Naive thymus-derived CD4-positive, alpha-beta T cell (primary cell): ENCODE measurements at regions not wholly inside any gene's neighbourhood (a gene's known extent, or its start where the extent isn't known, plus 50 kb on each side); places are given as distances from the start of the nearest gene placed in this dataset.
A peak's percentile ranks its signal among the peaks of the same experiment; 100 is the strongest.

ENCODE experiments used
- ATAC-seq: fragments of 150-1000 bp; cut with Tn5 transposase; 2 replicates; pipeline ENCODE4 v1.10.0; 2021; ENCODE audit warnings: mild to moderate bottlenecking, moderate library complexity
- CTCF ChIA-PET: fragments of 350-600 bp; sonication (Branson Sonifier 250); formaldehyde crosslinking; loops from one replicate; lab custom pipeline; 2021; ENCODE audit warnings: antibody characterized with exemption; lab: Charles Lee
- POLR2A ChIA-PET: fragments of 350-600 bp; sonication (Branson Sonifier 250); formaldehyde crosslinking; loops from one replicate; lab custom pipeline; 2021; ENCODE audit warnings: antibody characterized with exemption, inconsistent platforms; lab: Charles Lee
- DNase-seq, 9 donors: peaks; one replicate each; pipeline versions ENCODE4 v3.0.0 to v3.0.0-alpha.2; 2020 to 2022; ENCODE audit warnings: mixed read lengths in 1 of 9
- H3K27ac ChIP-seq: one replicate; pipeline ENCODE4 v1.7.0; 2013; ENCODE audit warnings: mild to moderate bottlenecking, low read depth, low read length, moderate library complexity
- H3K27me3 ChIP-seq, 2 donors: one replicate each; pipeline ENCODE4 v1.7.0; 2013; ENCODE audit warnings: low read length in 2 of 2, mild to moderate bottlenecking in 2 of 2, moderate library complexity in 2 of 2; ENCODE audit not compliant: control insufficient read depth in 2 of 2, insufficient read depth in 2 of 2
- H3K36me3 ChIP-seq, 3 experiments: 1 replicate in 2 of 3; 2 replicates in 1 of 3; pipeline ENCODE4 v1.7.0; 2013; ENCODE audit warnings: low read length in 3 of 3, mild to moderate bottlenecking in 3 of 3, moderate library complexity in 1 of 3; ENCODE audit not compliant: insufficient read depth in 3 of 3, control insufficient read depth in 2 of 3
- H3K4me1 ChIP-seq, 2 donors: one replicate each; pipeline ENCODE4 v1.7.0; 2013; ENCODE audit warnings: low read length in 2 of 2, mild to moderate bottlenecking in 2 of 2, moderate library complexity in 1 of 2; ENCODE audit not compliant: control insufficient read depth in 2 of 2, insufficient read depth in 2 of 2
- H3K4me3 ChIP-seq: 2 replicates; pipeline ENCODE4 v1.7.0; 2013; ENCODE audit warnings: mild to moderate bottlenecking, low read length
- H3K9me3 ChIP-seq, 3 experiments: 1 replicate in 2 of 3; 2 replicates in 1 of 3; pipeline ENCODE4 v1.7.0; 2013; ENCODE audit warnings: low read length in 3 of 3; ENCODE audit not compliant: control insufficient read depth in 2 of 3
- H3K27ac Mint-ChIP-seq, 9 donors: one replicate each; pipeline ENCODE4 v1.8.0; 2020 to 2022; ENCODE audit warnings: mixed read lengths in 9 of 9, mild to moderate bottlenecking in 8 of 9, moderate library complexity in 5 of 9, inconsistent platforms in 2 of 9
- H3K27me3 Mint-ChIP-seq, 5 donors: one replicate each; pipeline ENCODE4 v1.8.0; 2021 to 2022; ENCODE audit warnings: mixed read lengths in 5 of 5, mild to moderate bottlenecking in 1 of 5
- H3K36me3 Mint-ChIP-seq, 5 donors: one replicate each; pipeline ENCODE4 v1.8.0; 2020 to 2022; ENCODE audit warnings: mixed read lengths in 5 of 5, mild to moderate bottlenecking in 3 of 5, inconsistent platforms in 1 of 5
- H3K4me1 Mint-ChIP-seq, 7 donors: one replicate each; pipeline ENCODE4 v1.8.0; 2020 to 2022; ENCODE audit warnings: mixed read lengths in 7 of 7, mild to moderate bottlenecking in 3 of 7, inconsistent platforms in 1 of 7
- H3K4me3 Mint-ChIP-seq, 10 donors: one replicate each; pipeline ENCODE4 v1.8.0; 2020 to 2022; ENCODE audit warnings: mild to moderate bottlenecking in 10 of 10, mixed read lengths in 10 of 10, moderate library complexity in 6 of 10, inconsistent platforms in 2 of 10
- H3K9me3 Mint-ChIP-seq, 11 donors: one replicate each; pipeline ENCODE4 v1.8.0; 2020 to 2022; ENCODE audit warnings: mixed read lengths in 11 of 11, mild to moderate bottlenecking in 4 of 11, inconsistent platforms in 1 of 11, moderate library complexity in 1 of 11
- intact Hi-C, 2 donors: fragments of 100-400 bp; cut with micrococcal nuclease; formaldehyde crosslinking; loops; one replicate each; pipeline ENCODE4 v1.15.1; 2023

GRCh38 chr7:3106361-3106826, 62.7 kb upstream of the CARD11 start:
- Histone ChIP-seq H3K27ac (no peak overlapping the region), H3K4me3 (no peak overlapping the region), H3K36me3 (no peaks in the 10 kb centered on the region), H3K9me3 (no peaks in the 10 kb centered on the region), H3K27me3 (no peaks in the 10 kb centered on the region), H3K4me1 (peaks cover 17 to 37% of the 10 kb centered on the region in 2 donors)
- Mint-ChIP-seq H3K4me3 (peak overlapping the region in 1 of 10 donors; percentile 58), H3K36me3 (peaks cover 0 to 29% (median 0%) of the 10 kb centered on the region in 5 donors), H3K9me3 (peaks cover 0 to 20% (median 0%) of the 10 kb centered on the region in 11 donors), H3K27ac (peak overlapping the region in 7 of 9 donors; percentile 1 to 86 (median 30)), H3K4me1 (peaks cover 16 to 76% (median 60%) of the 10 kb centered on the region in 7 donors), H3K27me3 (no peaks in the 10 kb centered on the region)
- ChIA-PET CTCF (no interaction called here), POLR2A (interaction anchor here (1.1 to 1.7 kb wide), 3 partner anchors 9 to 14 kb away, joined by 3 to 4 read pairs (median 4); no protein-coding TSS in a partner anchor)
- intact Hi-C loops: loop anchor here in 1 of 2 donors (2.0 to 5.0 kb wide), 2 partner anchors 14 to 39 kb away; no protein-coding TSS in a partner anchor
- ATAC-seq (peak; percentile 41), DNase-seq (peak in 1 of 9 donors; percentile 49)

GRCh38 chr7:3107228-3107763, 63.6 kb upstream of the CARD11 start:
- peak overlapping the region in 3 of 9 donors; percentile 54 to 86 (median 55) for H3K27ac Mint-ChIP-seq
- Histone ChIP-seq H3K27ac (no peak overlapping the region), H3K36me3 (no peaks in the 10 kb centered on the region), H3K27me3 (no peaks in the 10 kb centered on the region), H3K9me3 (no peaks in the 10 kb centered on the region), H3K4me3 (no peak overlapping the region), H3K4me1 (peaks cover 11 to 46% of the 10 kb centered on the region in 2 donors)
- H3K9me3 Mint-ChIP-seq: peaks cover 0 to 20% (median 0%) of the 10 kb centered on the region in 11 donors
- POLR2A ChIA-PET: interaction anchor here (0.5 to 1.7 kb wide), 6 partner anchors 8 to 87 kb away, joined by 3 to 4 read pairs (median 4); no protein-coding TSS in a partner anchor
- no peaks in the 10 kb centered on the region for H3K27me3 Mint-ChIP-seq
- DNase-seq (no peak), ATAC-seq (peak; percentile 46)
- CTCF ChIA-PET: no interaction called here
- H3K4me3 Mint-ChIP-seq: peak overlapping the region in 3 of 10 donors; percentile 7 to 62 (median 33)
- H3K36me3 Mint-ChIP-seq: peaks cover 0 to 29% (median 0%) of the 10 kb centered on the region in 5 donors
- H3K4me1 Mint-ChIP-seq: peaks cover 16 to 80% (median 57%) of the 10 kb centered on the region in 7 donors
- intact Hi-C loops: loop anchor here in 1 of 2 donors (2.0 to 5.0 kb wide), 2 partner anchors 14 to 40 kb away; no protein-coding TSS in a partner anchor

GRCh38 chr7:3107889-3108570, 64.4 kb upstream of the CARD11 start:
- no peak overlapping the region for H3K4me3 ChIP-seq
- H3K36me3 ChIP-seq: no peaks in the 10 kb centered on the region
- Mint-ChIP-seq H3K9me3 (peaks cover 0 to 24% (median 3%) of the 10 kb centered on the region in 11 donors), H3K4me1 (peaks cover 21 to 82% (median 57%) of the 10 kb centered on the region in 7 donors), H3K36me3 (peaks cover 0 to 33% (median under 1%) of the 10 kb centered on the region in 5 donors), H3K4me3 (peak overlapping the region in 3 of 10 donors; percentile 7 to 29 (median 8)), H3K27ac (peak overlapping the region in 2 of 9 donors; percentile 21 to 86), H3K27me3 (no peaks in the 10 kb centered on the region)
- no peaks in the 10 kb centered on the region for H3K9me3 ChIP-seq
- no peaks in the 10 kb centered on the region for H3K27me3 ChIP-seq
- H3K27ac ChIP-seq: no peak overlapping the region
- DNase-seq (no peak), ATAC-seq (no peak)
- intact Hi-C loops: loop anchor here in 1 of 2 donors (2.0 to 5.0 kb wide), 2 partner anchors 15 to 41 kb away; no protein-coding TSS in a partner anchor
- POLR2A ChIA-PET: interaction anchor here (0.5 to 1.7 kb wide), 5 partner anchors 10 to 87 kb away, joined by 3 to 4 read pairs (median 4); no protein-coding TSS in a partner anchor
- CTCF ChIA-PET: interaction anchor here (0.8 kb wide), 1 partner anchor 16 kb away, joined by 3 read pairs; no protein-coding TSS in a partner anchor
- H3K4me1 ChIP-seq: peaks cover 13 to 53% of the 10 kb centered on the region in 2 donors

GRCh38 chr7:3109311-3109915, 65.7 kb upstream of the CARD11 start:
- peaks cover 2 to 27% (median 8%) of the 10 kb centered on the region in 11 donors for H3K9me3 Mint-ChIP-seq

GRCh38 chr7:3112479-3113134, 68.9 kb upstream of the CARD11 start:
- DNase-seq (peak in 1 of 9 donors; percentile 45), ATAC-seq (peak; percentile 52)
- Histone ChIP-seq H3K4me3 (no peak overlapping the region), H3K36me3 (peaks cover 0 to 5% (median 0%) of the 10 kb centered on the region in 3 experiments), H3K27ac (no peak overlapping the region), H3K27me3 (no peaks in the 10 kb centered on the region), H3K4me1 (peaks cover 13 to 46% of the 10 kb centered on the region in 2 donors), H3K9me3 (peaks cover 0 to 10% (median 0%) of the 10 kb centered on the region in 3 experiments)
- H3K4me3 Mint-ChIP-seq: peak overlapping the region in 7 of 10 donors; percentile 0 to 72 (median 21)
- H3K4me1 Mint-ChIP-seq: peaks cover 29 to 74% (median 56%) of the 10 kb centered on the region in 7 donors
- H3K27me3 Mint-ChIP-seq: no peaks in the 10 kb centered on the region
- H3K9me3 Mint-ChIP-seq: peaks cover 3 to 33% (median 9%) of the 10 kb centered on the region in 11 donors
- ChIA-PET CTCF (interaction anchor here (0.9 to 1.7 kb wide), 2 partner anchors 12 to 20 kb away, joined by 3 to 4 read pairs; no protein-coding TSS in a partner anchor), POLR2A (interaction anchor here (0.7 to 4.1 kb wide), 5 partner anchors 10 to 28 kb away, joined by 3 to 36 read pairs (median 3); no protein-coding TSS in a partner anchor)
- H3K36me3 Mint-ChIP-seq: peaks cover 3 to 43% (median 11%) of the 10 kb centered on the region in 5 donors
- H3K27ac Mint-ChIP-seq: peak overlapping the region in 7 of 9 donors; percentile 21 to 74 (median 46)
- intact Hi-C loops: no loop called here

More at GRCh38 chr7:3109311-3109915, 65.7 kb upstream of the CARD11 start:
- Mint-ChIP-seq H3K27ac (peak overlapping the region in 1 of 9 donors; percentile 53), H3K4me3 (no peak overlapping the region), H3K4me1 (peaks cover 22 to 77% (median 50%) of the 10 kb centered on the region in 7 donors), H3K27me3 (no peaks in the 10 kb centered on the region), H3K36me3 (peaks cover 1 to 38% (median 11%) of the 10 kb centered on the region in 5 donors)
- ChIA-PET POLR2A (interaction anchor here (0.6 to 0.8 kb wide), 3 partner anchors 9 to 127 kb away, joined by 3 read pairs; no protein-coding TSS in a partner anchor), CTCF (interaction anchor here (1.3 kb wide), 1 partner anchor 44 kb away, joined by 4 read pairs; no protein-coding TSS in a partner anchor)
- no peak for DNase-seq
- intact Hi-C loops: loop anchor here (1.0 to 5.0 kb wide), 2 partner anchors 8 to 42 kb away; no protein-coding TSS in a partner anchor
- H3K36me3 ChIP-seq: peaks cover 0 to 5% (median 0%) of the 10 kb centered on the region in 3 experiments
- peaks cover 0 to 10% (median 0%) of the 10 kb centered on the region in 3 experiments for H3K9me3 ChIP-seq
- H3K4me3 ChIP-seq: no peak overlapping the region
- no peak for ATAC-seq
- H3K4me1 ChIP-seq: peaks cover 11 to 59% of the 10 kb centered on the region in 2 donors
- H3K27ac ChIP-seq: no peak overlapping the region
- no peaks in the 10 kb centered on the region for H3K27me3 ChIP-seq
